LHCN-M2 (cell line): ENCODE measurements at regions not wholly inside any gene's neighbourhood (a gene's known extent, or its start where the extent isn't known, plus 50 kb on each side); places are given as distances from the start of the nearest gene placed in this dataset.

Source experiments
- DNase-seq: peaks from one replicate; pipeline ENCODE4 v3.0.0-alpha.2; 2012; ENCODE audit warnings: low read depth

DNA sequence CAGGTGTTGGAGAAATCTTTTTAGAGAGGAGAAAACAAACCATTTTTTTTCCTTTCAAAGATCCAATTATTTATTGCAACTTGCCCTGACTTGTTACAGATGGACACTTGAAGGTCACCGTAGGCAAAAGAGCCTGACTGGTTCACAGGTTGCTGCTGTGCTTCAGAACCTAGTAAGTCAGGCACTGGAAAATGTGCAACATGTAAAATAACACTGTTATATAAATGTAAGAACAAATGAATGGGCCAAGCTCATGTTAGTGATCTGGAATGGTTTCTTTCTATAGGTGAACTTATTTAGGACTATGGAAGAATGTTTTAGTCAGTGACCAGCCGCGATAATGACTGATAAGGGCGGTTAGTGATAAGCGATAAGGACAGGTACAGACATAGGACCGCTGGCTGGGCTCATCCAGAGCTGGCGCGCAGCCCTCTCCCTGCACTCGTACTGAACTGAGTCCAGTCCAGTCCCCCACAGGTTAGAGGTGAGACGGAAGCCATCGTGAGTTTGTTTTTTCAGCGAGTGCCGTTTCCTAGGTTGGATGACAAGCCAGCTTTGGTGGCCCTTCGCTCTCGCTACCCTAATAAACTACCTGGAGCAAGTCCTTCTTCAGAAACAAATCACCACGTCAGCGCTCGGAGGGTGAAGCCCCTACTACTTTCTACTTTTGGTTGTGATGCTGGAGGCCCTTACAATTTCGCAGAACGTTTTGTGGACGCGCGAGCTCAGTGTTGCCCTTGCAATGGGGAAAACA lies 94.4 kb upstream of the PRDM1 start:
- no peak for DNase-seq

DNA sequence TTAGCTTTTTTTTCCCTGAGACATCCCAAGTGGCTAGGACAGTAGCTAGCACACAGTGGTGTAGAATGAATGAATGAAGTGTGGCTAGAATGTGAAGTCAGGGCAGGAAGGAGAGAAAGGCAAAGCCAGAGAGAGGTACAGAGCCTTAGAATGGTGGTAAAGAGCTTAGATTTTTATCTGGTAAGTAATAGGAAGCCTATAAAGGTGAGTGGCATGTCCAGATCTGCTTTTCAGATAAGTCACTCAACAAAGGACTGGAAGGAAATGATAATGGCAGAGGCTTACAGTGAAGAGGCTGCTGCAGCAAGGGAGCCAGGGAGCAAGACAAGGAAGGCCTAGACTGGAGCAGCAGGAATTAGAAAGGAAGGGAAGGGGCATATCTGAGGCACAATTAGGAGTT lies 96.0 kb upstream of the PRDM1 start:
- no peak for DNase-seq

DNA sequence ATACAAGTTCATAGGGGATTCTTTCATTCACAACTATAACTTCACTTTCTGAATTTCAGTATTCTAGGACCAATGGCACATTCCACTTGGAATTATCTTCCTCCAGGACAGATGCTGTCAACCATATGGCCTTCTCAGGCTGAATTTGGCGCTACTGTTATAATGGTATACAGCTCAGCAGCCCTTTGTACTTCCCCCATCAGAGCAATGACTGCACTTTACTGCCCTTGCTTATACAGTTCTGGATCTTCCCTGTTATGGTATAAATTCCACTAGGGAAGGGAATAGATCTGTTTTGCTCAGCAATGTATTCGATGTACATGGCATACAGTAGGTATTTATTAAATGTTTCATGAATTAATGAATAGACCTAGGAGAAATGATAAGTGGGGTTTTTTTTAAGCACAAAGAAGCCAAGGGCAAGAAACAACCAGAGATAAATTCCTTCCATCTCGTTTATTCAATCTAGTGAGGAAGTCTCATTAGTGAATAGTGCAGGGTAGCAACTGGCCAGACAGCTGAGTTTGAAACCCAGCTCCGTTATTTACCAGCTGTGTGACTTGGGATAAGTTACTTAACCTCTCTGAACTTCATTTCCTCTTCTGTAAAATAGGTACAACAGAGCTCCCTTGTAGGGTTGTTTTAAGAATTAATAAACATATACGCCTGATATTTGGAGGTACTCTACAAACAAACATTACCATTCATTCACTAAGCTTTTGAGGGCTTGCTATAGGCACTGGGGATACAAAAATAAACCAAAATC lies 97.1 kb upstream of the PRDM1 start:
- DNase-seq, result no peak

DNA sequence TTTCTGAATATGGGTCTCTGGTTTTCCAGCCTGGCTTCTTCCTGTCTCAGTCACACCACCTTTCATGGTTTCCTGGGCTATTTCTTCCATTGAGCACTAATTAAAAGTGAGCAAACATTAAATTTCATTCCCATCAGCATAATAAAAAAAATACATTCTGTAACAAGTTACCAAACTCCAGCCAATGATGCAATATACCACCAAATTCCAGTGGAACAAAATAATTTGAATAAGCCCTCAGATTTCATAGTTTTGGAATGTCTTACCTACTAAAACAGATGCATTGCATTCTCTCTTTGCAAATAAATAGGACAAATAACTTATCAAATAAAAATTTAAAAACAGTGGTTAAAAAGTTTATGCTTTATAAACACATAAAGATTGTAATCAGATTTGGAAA lies 97.8 kb upstream of the PRDM1 start:
- DNase-seq, result no peak

DNA sequence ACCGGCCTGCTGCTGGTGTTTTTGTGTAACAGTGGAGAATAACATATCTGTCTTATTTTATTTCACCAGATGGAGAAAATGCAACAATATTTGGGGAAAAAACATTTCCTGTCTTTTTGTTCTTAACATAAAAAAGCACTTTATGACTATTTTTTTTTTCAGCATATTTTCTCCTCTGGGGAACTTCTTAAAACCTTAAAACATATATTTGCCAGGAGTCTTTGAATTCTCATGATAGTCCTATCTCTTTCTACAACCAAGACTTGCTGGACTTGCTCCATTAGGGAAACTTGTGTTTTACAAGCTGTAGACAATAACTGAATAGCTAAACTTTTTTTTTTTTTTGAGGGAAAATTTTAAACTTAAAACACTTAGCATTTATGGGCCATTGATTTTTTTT lies 98.6 kb upstream of the PRDM1 start:
- DNase-seq, result no peak

DNA sequence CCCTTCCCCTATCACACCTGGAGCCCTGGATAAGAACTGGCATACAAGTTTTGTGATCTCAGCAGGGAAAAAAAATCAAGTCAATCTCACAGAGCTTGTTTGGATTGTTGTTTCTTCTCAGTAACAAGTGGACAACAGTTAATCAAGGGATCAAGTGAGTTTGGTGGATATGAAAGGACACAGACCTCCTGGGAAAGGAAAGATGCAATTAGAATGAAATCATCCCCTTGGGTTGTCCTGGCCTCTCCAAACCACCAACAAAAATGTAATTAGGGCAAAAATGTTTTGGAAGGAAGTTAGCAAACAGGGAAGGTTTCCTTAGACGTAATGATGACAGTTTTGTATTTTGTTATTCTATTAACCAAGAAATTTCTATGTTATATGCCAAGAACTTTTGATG lies 99.1 kb upstream of the PRDM1 start:
- no peak for DNase-seq

DNA sequence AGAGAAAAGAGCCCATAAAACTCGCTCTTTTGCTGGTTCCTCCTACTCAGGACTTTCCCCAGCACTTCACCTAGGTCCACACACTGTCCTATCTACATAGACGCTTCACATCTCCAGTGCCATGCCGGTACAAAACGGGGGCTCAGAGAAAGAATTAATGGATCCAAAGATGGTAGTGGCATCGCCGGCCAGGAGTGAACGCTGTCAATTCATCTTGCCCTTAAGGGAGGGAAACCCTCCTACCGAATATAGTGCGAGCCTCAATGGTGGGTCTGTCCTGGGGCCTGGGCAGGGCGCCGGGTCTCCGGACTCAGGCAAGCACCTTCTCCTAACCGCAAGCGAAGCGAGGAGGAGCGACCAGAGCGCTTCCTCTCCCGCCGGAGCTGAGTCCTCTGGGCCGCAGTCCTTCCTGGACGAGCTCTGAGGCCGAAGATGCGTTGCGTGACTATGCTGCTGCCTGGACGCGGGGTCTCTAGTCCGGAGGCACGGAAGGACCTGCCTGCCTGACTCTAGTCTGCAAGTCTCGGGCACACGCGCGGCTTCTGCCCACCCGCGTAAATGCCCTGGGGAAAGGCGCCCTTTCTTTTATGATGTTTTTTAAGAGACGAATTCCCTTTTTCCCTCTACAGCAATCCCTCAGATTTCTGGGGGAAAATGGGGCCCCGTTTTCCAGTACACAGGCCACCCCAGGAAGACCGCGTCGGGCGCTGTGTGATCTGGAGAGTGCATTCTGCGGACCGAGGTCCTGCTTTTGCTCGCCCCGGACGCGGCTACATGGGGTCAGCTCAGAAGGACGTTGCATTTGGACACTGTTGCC lies 100.1 kb upstream of the PRDM1 start:
- DNase-seq, result no peak

DNA sequence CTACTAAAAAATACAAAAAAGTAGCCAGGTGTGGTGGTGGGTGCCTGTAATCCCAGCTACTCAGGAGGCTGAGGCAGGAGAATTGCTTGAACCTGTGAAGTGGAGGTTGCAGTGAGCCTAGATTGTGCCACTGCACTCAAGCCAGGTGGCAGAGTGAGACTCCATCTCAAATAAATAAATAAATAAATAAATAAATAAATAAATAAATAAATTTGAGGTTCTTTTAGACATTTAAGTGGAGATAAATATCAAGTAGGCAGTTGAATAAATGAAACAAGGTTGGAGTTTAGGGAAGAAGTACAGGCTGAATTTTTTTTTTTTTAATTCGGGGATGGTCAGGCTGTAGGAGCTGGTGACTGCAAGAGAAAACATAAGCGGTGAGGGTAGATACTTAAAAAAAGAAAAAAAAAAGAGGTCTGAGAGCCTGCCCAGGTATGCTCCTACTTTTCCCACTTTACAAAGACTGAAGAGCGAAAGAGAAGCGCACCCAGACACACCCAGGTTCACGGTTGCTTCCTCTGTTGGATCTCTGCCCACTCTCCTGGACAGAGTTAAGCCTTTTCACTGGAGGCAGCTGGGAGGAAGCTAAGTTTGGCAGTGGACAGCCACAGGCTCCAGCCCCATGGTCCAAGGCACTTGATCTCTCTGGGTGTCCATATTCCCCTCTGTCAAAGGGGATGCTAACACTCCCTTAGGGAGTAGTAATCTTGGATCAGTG lies 100.9 kb upstream of the PRDM1 start:
- no peak for DNase-seq

DNA sequence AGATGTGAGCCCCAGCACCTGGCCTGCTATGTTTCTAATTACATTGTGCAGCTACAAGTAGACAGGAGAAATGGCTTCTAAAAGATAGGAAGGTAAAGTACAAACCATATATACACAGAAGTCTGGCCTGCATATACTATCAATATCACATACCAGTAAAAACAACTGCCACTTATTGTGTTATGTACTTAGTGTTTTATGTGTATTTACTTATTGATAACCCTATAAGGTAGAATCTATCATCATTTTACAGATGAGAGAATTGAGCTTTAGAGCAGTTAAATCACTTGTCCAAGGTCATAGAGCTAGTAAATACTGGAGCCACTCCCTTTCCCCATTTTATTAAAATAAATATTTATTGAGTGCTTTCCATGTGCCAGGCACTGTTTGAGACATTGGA lies 102.4 kb upstream of the PRDM1 start:
- DNase-seq, result no peak

DNA sequence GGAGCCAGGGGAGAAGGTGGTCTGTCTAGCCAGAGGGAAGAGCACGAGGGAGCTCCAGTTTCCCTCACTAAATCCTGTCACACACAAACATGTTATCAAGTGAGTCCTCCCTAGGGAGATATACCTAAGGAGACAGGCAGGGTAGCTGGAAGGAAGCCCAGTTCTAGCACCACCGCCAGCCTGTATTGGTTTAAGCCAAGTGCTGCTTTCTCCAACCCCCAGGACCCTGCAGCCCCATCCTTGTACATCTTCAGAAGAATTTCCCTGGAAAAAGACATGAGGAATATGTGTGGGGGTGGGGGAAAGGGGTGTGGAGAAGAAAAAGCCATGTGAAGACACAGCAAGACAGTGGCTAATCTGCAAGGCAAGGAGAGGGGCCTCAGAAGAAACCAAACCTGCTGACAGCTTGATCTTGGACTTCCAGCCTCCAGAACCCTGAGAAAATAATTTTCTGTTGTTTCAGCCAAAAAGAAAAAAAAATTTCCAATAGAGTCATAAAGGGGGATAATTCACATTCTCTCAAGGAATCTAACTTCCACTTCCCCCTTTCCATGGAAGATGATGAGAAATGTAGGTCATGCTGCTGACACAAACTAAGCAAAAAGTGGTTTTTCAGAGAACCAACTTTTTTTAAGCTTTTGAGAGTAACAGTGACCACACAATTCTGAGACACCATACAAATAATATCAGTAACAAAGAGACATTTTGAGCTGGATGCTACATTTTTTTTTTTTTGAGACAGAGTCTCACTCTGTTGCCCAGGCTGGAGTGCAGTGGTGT lies 103.2 kb upstream of the PRDM1 start:
- no peak for DNase-seq

DNA sequence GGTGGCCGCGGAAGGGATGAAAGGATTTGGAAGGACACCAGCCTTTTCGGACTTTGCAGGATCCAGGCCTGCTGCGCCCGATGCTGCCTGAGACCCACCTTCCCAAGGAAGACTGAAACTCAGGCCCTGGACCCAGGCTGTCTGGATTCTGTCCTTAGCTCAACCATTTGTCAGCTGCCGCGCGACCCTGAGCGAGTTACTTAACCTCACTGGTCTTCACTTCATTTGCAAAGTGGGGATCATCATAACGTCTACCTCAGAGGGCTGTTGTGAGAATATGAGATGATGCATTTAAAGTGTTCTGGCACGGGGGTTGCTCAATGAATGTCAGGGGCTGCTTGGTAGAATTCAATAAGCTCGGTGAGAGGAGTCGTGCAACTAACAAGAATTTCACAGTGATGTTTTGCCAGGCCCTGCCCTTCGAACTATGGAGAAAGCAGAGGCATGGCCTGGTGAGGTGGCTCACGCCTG lies 104.2 kb upstream of the PRDM1 start:
- no peak for DNase-seq

DNA sequence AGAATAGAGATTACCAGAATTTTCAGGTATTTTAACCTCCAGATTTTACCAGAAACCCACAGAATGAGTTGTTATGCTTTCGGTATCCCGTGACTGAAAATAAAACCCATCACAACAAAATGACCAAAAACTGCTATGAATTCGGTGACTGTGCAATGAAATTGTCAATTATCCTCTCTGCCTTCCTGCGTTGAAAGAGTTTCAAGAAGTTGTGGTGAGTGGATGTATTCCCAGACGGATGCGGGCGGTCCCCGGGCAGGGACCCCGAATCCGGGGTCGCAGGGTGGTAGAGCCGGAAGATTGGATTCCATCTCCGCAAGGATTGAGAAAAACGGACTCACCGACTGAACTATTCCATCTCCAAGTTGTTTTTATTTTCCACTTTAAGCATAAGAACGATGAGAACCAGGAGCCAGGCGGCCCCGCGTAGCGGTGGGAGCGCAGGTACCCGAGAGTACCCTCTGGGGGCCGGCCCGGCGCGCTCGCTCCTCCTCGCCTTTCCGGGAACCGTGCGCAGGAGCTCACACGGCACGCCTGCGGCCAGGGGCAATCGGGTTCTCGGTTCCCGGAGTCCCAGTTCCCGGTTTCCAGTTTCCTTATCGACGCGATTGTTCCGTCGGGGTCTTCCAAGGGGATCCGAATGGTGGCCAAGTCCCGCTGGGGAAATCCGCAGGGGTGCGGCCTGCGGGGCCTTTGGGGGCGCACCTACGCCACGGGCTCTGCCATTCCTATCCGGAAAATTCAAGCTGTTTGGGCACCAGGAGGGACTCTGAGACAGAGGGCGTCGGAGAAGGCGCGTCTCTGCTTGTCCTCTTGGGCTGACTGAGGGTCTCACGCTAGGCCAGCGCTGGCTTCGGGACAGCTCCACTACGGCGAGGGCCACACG lies 104.9 kb upstream of the PRDM1 start:
- DNase-seq, result no peak

DNA sequence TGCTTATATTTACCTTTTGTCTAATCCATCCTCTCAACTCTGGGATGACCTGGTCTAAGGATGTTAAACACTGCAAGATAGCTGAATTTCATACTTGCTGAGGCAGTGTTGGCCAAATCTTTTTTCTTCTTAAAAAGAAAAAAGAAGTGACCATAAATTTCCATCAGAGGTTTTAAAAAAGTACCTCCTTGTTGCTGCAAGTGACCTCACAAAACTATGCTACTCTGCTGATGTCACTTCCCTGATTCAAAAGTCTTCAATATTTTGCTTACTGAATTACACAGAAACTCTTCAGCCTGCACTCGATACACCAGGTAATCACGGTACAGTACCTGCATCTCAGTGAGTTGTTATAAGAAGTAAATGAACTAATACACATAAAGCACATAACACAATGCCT lies 107.2 kb upstream of the PRDM1 start:
- no peak for DNase-seq

DNA sequence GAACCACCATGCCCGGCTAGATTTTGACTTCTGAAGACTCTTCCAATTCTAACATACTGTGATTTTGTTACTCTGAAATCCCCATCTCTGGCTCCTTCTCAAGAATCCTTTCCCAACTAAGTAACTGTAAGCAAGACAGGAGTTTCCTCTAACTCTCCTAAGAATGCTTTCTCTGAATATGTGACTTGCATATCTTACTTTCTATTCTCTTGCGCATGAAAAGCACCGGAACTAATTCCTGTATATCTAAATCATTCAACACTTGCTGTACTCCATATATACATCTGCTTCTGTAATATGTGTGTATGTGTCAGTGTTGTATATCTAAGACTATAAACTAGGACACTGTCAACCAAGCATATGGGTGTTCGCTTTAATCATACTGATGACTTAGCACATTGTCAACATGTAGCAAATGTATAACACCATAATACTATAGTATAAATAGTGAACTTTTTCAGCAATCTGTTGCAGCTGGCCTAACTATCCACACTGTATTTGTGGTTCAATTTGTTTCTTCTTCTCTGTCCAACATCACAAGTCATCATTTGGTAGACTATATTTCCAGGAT lies 108.1 kb upstream of the PRDM1 start:
- DNase-seq, result no peak

DNA sequence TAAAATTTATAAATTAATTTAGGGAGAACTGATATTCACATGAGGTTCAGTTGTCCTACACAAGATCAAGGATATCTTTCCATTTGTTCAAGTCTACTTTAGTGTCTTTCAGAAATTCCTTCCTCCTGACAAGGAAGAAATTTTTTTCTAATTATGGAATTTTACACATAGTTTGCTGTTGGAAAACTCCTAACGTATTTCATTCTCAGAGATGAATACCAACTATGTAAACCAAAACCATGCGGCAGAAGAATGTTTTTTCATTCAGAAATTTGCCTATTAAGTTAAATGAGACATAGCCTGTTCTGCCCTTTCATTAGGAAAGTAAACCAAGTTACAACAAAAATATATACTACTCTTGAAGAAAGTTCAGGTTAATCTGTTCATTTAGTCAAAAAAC lies 111.2 kb upstream of the PRDM1 start:
- DNase-seq, result no peak

DNA sequence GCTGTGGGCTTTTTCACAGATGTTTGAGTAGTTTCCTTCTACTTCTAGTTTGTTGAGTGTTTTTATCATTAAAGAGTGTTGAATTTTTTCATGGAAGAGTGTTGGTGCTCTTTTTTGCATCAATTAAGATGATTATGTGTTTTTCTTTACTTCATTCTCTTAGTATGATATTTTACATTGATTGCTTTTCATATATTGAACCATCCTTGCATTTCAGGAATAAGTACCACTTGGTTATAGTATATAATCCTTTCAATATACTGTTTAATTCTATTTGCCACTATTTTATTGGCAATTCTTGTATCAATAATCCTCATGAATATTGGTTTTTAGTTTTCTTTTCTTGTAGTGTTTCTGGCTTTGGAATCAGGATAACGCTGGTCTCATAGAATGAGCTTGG lies 113.7 kb upstream of the PRDM1 start:
- DNase-seq, result no peak

DNA sequence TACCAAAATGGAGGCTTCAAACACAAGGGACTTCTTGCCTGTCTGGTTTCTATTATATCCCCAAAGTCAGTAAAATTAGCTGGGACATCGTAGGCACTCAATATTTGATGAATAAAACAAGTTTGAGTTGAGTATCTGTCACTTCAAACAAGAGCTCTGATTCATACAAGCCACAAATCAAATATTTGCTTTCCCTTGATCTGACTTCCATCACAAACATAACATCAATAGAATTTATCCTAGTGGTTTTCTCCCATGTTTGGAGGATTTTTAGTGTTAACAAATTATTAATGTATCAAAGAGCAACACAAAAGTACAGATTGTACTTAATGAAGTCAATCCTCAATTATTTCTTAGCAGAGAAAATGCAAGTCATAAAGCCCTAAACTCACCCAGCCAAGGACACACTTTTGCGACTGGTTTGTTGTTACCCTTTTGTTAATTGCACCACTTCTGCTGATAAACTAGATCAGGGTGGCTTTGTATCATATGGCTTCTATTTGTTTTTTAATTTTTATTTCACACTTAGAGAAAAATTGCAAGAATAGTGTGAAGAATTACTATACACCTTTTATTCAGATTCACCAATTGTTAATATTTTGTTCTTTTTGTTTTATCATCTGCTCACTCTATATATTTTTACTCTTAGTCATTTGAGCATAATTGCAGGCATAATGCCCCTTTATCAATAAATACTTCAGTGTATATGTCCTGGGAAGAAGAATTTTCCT lies 117.4 kb upstream of the PRDM1 start:
- no peak for DNase-seq

DNA sequence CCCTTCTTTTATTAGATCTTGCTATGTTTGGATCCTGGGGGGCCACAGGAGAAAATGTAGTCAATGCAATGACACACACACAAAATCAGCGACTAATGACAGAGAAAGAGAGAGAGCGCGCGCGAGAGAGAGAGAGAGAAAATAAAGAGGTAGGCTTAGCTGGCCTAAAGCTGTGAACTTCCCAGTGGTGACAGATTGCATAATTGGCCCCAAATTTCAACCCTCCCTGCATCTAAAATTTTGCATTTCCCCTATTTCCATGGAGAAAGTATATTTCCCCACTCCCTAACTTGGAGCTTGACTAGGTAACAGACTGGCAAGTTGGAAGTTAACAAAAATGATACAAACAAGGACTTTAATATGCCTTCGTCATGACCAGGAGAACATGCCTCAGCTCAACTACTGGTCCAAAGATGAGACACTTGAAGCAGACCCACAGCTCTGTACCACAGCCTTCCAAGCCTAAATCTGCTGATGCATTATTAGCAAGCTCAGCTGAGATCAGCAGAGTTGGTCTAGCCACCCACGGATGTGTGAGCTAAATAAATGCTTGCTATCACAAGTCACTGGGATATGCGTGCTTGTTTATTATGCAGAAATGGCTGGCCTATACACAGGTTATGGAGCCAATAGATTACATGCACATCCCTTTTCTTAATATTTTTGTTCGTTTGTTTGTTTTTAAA lies 118.1 kb upstream of the PRDM1 start:
- no peak for DNase-seq
